IPS DF 4.7 (cell line): ENCODE measurements at regions not wholly inside any gene's neighbourhood (a gene's known extent, or its start where the extent isn't known, plus 50 kb on each side); places are given as distances from the start of the nearest gene placed in this dataset.
"Not testable (repeated sequence)": the region's sequence is repeated elsewhere in the genome, so short reads cannot be mapped to it uniquely, and the experiment has no call there.

Source experiments
- DNase-seq: peaks from one replicate; pipeline ENCODE4 v3.0.0-alpha.2; 2013; ENCODE audit warnings: low spot score; ENCODE audit errors: extremely low read depth

- no peak for DNase-seq
These were observed 121.1 kb downstream of the PDCD6IP start for GRCh38 chr3:33919312-33920120.

- no peak for DNase-seq
These were observed 122.1 kb downstream of the PDCD6IP start for GRCh38 chr3:33920511-33920910.

DNA sequence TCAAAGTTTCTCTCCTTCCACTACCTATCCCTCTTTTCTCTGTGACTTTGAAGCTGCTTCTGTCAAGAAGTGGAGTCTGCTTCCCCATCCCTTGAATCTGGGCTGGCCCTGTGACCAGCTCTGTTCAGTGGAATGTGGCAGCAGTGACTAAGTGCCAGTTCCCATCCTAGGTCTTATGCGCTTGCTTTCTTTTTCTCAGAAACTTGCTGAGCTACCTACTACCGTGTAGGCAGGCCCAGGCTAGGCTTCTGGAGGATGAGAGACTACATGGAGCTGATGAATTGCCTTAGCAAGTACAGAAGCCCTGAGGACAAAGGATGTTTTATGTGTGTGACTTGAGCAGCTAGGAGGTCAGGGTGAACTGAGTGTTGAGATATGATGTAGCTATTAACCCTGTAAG, 123.2 kb downstream of the PDCD6IP start:
- DNase-seq, result no peak

GRCh38 chr3:33926998-33927605, 128.7 kb downstream of the PDCD6IP start:
- no peak for DNase-seq

- no peak for DNase-seq
These were observed 131.4 kb downstream of the PDCD6IP start for GRCh38 chr3:33929813-33930212.

DNA sequence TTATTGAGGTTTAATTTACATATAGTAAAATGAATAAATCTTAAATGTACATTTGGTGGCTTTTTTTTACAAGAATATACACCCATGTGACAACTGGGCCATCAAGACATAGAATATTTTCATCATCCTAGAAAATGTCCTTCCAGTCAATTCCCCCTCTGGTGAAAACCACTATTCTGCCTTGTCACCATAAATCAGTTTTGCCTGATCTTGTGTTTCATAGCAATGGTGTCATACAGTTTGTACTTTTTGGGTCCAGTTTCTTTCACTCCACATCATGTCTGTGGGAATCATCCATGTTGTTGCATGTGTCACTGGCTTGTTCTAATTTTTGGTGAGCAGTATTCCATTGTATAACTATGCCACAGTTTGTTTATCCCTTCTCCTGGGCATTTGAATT, 133.1 kb downstream of the PDCD6IP start:
- no peak for DNase-seq

GRCh38 chr3:33932010-33932764, 133.8 kb downstream of the PDCD6IP start:
- DNase-seq, result no peak

DNA sequence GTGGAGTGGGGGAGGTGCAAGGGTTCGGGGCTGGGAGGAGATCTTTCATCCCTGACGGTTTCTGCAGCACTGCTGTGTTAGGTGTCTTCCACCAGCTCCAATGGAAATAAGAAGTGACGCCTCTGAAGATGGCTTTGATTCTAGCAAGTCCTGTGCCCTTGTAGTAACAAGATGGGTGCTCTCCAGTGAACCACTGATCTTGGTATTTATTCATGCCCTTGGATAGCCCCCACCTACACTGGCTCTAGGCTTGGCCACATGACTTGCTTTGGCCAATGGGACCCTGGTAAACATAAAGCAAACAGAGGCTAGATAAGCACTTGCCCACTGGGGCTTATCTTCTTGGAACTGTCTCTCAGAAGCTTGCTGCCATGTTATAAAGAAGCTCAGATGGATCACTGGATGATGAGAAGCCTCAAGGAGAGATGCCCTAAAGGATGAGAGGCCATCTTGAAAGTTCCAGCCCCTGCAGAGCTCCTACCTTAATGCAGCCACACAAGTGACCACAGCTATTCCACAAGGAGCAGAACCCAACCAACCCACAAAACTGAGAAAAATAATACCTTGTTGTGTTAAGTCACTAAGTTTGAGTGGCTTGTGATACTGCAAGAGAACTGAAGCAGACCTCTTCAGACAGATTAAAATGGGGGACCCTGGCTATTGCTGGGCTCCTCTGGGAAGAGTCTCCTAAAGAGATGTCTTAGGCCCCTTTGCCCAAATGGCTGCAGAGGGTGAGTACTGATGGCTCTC, 137.9 kb downstream of the PDCD6IP start:
- DNase-seq, result no peak

DNA sequence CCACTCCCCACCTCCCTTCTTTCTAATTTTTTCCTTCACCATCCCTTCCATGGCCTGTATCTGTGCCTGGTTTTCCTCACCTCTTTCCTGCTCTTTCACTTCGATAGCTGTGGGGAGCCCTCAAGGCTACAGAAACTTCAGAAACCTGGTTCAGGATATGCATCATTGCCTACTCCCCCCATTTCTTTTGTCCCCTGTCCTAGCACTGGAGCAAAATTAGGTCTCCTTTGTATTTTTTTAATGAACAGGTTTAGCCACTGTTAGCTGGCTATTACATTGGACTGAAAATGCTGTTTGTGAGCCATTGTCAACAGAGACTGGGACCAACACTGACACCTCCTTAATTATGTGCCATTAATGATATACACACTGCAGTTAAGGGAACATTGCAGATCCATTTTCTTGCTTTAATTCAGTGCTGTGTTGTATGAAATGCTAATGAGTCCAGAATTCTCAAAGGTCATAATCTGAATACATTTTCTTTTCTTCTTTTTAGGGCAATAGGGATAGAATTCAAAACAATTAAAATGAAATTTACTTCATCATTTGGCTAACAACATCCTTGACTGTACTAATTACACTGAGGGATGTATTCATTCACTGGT, 138.6 kb downstream of the PDCD6IP start:
- DNase-seq, result no peak

GRCh38 chr3:33937628-33938027, 139.2 kb downstream of the PDCD6IP start:
- DNase-seq, result no peak

GRCh38 chr3:33940149-33940548, 141.7 kb downstream of the PDCD6IP start:
- no peak for DNase-seq

DNA sequence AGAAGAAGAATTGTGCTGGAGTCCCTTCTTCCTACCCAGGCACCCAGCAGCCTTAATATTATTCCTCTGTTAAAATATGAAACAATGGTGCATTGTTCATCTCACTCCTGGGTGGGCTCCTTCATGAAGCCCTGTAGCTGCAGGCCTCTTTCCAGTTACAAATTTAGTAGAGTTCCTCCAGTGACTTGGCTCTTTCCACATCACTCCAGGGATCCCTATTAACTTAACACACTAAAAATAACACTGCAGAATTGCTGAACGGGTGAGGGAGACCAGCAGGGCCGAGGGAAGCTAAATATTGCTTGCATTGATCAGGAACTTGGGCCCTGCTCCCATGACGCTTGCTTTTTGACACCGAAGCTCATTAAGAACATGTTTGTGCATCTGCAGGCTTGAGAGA, 142.3 kb downstream of the PDCD6IP start:
- DNase-seq, result no peak

DNA sequence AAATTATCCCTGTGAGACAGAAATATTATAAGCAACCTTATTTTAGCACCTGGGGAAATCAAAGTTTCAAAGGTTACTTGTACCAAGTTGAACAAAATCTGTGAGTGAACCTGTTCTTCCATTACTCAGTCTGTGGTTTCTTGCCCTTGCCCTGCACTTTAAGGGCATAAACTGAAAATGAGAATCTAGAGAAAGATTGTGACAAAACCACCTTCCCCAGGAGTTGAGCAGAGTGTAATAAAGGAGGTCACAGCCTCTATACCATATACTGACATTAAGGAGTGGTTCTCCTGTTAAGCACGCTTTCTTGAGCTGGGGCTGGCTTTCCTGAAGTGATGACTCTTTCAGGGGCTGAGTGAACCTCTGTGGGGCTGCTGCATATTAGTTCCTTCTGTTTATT, 143.4 kb downstream of the PDCD6IP start:
- DNase-seq, result no peak

DNA sequence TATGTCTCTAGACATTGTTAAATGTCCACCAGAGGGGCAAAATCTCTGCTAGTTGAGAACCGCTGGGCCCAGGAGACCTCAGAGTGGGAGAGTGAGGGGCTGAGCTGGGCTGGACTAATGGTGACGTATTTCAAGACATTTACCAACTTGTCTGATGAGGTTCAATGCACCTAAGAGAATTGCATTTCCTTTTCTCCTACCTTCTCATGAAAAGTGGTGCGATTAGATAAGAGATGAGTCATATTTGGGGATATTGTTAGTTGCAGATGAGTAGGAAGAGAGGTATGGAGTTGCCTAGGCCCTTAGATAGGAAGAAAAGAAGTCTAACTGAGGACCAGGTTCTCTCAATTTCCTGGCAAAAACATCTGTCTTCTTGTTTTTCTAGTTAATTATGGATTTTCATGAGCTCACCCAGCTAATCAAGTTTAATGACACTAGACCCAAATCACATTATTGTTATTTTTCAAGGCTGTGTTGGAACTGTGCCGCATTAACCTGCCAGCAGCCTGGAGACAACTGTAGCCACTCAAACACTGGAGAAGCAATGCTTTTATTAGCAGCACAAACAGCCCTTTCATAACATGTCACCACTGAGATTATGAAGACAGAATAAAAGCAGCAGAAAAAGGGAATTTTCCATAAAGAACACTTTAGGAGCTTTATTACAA, 144.2 kb downstream of the PDCD6IP start:
- DNase-seq, result no peak

- no peak for DNase-seq
These were observed 144.8 kb downstream of the PDCD6IP start for GRCh38 chr3:33943277-33943676.

DNA sequence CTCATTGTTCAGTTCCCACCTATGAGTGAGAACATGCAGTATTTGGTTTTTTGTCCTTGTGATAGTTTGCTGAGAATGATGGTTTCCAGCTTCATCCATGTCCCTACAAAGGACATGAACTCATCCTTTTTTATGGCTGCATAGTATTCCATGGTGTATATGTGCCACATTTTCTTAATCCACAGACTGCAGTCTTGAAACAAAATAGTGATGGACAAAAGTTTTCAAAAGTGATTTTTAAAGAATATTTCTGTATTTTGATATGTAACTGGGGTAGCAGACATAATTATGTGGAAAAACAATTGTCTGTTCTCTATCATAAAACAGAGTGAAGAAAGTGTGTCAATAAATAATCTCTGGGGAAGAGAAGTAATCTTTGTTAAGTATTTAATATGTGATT, 148.2 kb downstream of the PDCD6IP start:
- not testable (repeated sequence) for DNase-seq

DNA sequence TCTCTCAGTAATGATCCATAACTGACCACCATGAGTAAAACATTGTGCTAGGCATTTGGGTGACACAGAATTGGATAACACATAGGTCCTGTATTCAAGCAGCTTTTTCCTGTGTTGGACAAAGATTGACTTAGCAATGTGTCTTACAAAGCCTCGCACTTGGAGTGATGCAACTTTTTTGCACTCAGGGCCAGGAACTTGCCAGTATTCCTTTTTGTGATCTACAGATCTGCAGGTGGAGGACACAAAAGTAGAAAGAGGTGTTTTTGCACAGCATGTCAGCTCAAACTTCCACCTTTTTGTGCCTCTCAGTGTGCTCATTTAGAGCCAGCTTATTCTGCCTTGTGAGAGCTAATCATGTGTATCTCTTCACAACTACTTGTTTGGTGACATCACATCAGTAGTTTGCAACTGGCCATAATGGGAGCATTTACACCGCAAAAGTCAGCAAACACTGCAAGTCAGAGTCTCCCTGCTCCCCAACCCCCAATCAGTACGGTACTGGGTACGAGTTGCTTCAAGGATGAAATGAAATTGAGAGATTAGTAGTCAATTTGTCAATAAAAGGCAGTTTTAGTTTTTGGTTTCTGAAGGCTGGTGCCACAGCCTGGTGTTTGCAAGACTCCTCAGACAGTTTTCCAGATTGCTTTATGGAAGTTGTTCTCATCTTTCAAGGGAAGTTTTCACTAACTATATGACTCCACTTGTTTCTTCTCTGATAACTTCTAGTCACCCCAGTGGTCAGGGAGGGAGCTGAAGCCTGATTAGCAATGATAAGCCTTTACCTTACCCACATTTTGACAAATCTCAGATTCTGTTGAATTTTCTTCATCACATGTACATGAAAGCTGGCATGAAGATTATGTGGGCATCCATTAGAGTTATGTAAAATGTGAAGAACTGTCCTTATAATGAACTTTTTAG, 149.1 kb downstream of the PDCD6IP start:
- no peak for DNase-seq

- DNase-seq, result no peak
These were observed 150.6 kb downstream of the PDCD6IP start for GRCh38 chr3:33949074-33949473.

DNA sequence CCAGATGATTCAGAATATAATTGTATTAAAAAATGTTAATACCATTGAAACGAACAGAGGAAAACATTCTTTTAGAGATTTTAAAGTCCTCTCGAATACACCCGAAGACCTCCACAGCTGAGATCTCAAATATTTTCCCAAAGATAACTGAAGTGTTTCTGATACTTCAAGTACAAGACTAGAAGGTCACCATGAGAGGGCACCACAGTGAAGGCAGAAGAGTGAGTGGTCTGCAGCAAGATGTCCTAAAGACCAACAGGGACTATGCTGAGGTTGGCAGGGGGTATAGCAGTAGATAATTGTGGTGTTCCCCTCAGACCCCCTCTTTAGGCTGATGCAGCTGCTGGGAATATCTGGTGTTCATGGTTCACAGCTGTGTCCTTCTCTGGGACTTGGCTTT, 156.5 kb downstream of the PDCD6IP start:
- no peak for DNase-seq

DNA sequence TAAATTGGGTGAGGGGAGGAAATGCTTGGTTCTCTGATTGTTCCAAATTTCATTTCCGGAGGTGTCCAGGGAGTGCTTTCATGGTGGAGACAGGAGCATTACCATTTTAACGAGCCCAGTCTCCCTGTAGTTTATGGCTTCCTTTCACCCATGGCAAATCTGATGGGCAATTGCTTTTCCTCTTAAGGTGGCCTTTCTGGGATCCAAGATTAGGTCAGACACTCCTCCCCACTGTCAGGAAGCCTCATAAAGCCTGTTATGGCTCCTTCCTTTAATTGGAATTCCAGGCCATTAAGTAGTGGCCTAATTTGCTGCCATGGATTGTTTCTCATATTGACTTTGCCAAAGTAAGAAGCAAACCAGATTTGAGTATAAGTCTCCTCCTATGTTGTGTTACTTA, 157.8 kb downstream of the PDCD6IP start:
- DNase-seq, result no peak
